Heart left ventricle (tissue), 13 donors: ENCODE measurements at regions not wholly inside any gene's neighbourhood (a gene's known extent, or its start where the extent isn't known, plus 50 kb on each side); places are given as distances from the start of the nearest gene placed in this dataset.
"Not testable (repeated sequence)": the region's sequence is repeated elsewhere in the genome, so short reads cannot be mapped to it uniquely, and the experiment has no call there.

ENCODE experiments used
- POLR2A ChIP-seq, 2 donors: fragments of 450-650 bp; IDR thresholded peaks; one replicate each; pipeline ENCODE4 v1.6.1; 2017; ENCODE audit warnings: antibody characterized with exemption in 2 of 2, mild to moderate bottlenecking in 2 of 2, moderate library complexity in 2 of 2
- TF ChIP-seq, protein P1 (sequence below), 12 donors: fragments of 200-600 bp; sonication (generic) in 4 of 12; IDR thresholded peaks; one replicate each; pipeline versions ENCODE4 v1.5.0 to v1.8.0; 2018 to 2022; ENCODE audit warnings: antibody characterized with exemption in 12 of 12, mild to moderate bottlenecking in 5 of 12
- donor health status: ischemic (EF 13 %, LVEDD 7.1; RV severe dilation, severe dysfunction).
- donor health status: DM: no; HTN: yes; CAD: no.
- donor health status: DM: no; HTN: no; CAD: no.
- donor health status: ischemic (EF 25% LVEDD 6.9; RV normal size, moderate dysfunction).
- donor health status: ischemic (EF 25% LVEDD 5.7; RV mildly dilated, moderate dysfunction).
- donor health status: ischemic (EF 35%, LVEDD 5.7; RV mildly dilated, moderate dysfunction).
- donor health status: nonischemic (EF 11% LVEDD 7.7; RV severe dilation, severe dysfunction).
- donor health status: DM: yes; HTN: yes; CAD: no.
- donor health status: PGD.
- donor health status: ischemic (EF 29% LVEDD 5.4; RV normal size, mild dysfunction).
- donor health status: nonischemic (EF 23%, LVEDD 6.1; RV moderate dilation, normal function).

DNA sequence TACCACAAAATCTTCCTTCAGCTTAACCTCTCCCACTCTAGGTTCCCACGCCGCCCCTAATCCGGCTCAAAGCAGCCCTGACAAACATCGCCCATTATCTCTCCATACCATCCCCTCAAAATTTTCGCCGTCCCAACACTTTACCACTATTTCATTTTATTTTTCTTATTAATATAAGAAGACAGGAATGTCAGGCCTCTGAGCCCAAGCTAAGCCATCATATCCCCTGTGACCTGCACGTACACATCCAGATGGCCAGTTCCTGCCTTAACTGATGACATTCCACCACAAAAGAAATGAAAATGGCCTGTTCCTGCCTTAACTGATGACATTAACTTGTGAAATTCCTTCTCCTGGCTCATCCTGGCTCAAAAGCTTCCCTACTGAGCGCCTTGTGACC, 243.4 kb upstream of the PROK2 start:
- TF ChIP-seq, protein P1, sequence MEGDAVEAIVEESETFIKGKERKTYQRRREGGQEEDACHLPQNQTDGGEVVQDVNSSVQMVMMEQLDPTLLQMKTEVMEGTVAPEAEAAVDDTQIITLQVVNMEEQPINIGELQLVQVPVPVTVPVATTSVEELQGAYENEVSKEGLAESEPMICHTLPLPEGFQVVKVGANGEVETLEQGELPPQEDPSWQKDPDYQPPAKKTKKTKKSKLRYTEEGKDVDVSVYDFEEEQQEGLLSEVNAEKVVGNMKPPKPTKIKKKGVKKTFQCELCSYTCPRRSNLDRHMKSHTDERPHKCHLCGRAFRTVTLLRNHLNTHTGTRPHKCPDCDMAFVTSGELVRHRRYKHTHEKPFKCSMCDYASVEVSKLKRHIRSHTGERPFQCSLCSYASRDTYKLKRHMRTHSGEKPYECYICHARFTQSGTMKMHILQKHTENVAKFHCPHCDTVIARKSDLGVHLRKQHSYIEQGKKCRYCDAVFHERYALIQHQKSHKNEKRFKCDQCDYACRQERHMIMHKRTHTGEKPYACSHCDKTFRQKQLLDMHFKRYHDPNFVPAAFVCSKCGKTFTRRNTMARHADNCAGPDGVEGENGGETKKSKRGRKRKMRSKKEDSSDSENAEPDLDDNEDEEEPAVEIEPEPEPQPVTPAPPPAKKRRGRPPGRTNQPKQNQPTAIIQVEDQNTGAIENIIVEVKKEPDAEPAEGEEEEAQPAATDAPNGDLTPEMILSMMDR (IDR thresholded peaks at IDR 0.05) = not testable (repeated sequence)
- not testable (repeated sequence) for TF ChIP-seq POLR2A (IDR thresholded peaks at IDR 0.05)
